SW480 (cell line): ENCODE measurements at regions not wholly inside any gene's neighbourhood (a gene's known extent, or its start where the extent isn't known, plus 50 kb on each side); places are given as distances from the start of the nearest gene placed in this dataset.

Experiments used
- DNase-seq: peaks from one replicate; pipeline ENCODE4 v3.0.0-alpha.2; 2016; ENCODE audit warnings: low spot score

DNA sequence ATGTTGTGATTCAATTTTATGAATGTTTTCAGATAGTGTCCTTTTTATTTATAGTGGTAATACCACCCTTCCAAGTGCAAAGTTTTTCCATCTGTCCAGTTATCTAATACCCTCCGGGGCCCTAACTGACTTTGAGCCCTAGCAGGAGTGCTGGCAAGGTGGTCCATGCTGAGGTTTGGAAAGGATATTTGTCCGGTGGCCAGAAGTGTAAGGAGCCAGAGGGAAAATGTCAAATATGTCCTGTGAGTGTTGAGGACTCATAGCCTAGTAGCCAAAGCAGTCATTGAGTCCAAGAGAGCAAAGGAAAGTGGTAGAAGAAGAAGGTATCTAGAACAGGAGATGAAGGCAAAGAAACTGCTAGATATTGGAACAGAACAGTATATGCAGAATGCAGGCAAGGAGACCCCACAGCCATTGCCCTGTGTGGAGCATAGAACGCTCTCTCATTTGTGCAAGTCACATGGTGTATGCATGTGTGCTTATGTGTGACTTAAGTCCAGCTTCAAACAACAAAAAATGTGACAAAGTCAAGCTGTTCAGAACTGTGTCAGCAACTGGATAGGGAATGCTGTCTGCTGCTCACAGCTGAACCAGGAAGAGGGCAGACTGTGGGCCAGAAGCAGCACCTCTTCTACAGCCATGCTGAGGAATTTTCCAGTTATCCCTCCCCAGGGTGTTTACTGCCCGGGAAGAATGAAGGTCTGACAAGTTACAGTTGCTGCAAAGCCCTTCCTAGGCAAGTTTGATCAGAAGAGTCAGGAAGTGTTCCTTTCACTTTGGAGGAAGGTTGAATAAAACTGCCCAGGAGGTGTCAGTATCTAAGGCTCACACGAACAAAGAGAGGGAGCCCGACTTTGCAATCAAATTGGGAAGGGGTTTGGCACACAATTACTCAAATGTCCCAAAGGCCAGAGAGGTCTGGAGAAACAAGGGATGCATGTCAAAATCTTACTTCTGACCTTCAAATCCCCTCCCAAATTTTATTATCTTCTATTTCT is 463.3 kb upstream of the DMAC1 start:
- no peak for DNase-seq

- DNase-seq, result no peak
Measured at GRCh38 chr9:8261737-8262136, 462.2 kb upstream of the DMAC1 start.

DNA sequence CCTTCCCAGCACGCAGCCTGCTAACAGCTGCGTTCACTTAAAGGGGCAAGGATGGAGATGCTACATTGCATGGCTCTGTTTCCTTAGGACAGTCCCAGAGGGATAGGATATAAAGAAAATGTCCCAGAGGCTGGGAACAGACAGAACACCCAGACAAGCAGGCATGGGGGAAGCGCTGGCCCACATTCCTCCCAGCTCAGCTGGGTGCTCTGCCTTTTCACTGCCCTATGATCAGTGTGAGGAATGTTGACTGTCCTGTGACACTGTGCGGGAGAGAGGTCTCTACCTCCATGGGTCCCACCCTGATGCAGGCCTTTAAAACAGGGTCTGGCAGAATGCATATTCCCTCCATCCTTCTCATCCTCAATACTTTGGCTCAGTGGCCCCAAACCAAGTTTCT is 459.4 kb upstream of the DMAC1 start:
- DNase-seq, result no peak

DNA sequence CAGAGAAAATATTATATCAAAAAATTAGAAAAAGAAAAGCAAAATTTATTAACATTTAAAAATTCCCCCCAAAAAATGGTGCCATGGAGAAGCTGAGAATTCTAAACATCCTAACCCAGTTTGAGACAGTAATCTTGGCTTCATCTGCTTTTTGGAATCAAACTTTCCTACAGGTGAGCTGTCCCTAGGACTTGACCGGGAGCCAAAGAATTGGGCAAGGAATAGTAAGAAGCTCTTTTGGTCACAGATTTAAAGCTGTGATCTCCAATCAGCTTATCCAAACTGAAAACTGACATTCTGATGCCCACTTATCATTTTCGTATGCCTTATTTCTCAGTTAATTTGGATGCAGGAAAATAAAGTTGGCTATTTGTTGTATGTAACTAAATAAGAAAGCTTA is 457.3 kb upstream of the DMAC1 start:
- DNase-seq, result no peak

DNA sequence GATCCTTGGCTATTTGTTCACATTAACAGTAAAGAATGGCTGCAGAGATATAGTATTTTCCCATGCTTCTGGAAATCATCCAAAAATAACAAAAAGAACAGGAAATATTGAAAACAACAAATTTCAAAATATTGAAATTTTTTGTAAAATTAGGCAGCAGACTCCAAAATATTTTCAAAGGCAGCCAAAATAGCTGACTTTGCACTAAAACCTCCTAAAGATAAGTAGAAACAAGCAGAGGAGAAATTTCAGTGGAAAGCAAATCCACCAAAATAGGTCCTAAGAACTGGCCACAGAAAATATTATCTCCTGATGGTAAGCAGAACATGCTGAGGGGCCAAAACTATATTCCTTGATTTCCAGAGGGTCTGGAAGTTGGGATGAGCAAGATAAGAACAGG is 456.3 kb upstream of the DMAC1 start:
- no peak for DNase-seq

GRCh38 chr9:8254541-8254940 is 455.0 kb upstream of the DMAC1 start:
- no peak for DNase-seq

- no peak for DNase-seq
Measured at GRCh38 chr9:8252445-8252844, 452.9 kb upstream of the DMAC1 start.

DNA sequence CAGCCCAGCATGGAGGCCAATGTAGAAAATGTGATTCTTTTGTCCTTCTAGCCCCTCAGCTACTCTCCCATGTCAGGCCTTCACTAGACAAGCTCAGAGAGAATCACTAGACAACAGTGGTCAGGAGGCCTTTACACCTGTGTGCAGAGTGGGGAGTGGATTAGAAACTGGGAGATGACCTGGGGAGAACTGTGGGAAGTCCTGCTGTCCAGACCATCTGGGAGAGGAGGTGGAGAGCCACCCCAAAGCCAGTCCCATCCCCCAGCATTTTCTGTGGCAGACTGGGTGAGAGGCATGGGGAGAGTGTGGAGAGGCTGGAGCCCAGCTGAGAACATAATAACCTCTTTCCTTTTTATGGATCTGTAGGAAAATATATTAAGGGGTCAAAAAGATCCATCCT is 452.0 kb upstream of the DMAC1 start:
- no peak for DNase-seq

DNA sequence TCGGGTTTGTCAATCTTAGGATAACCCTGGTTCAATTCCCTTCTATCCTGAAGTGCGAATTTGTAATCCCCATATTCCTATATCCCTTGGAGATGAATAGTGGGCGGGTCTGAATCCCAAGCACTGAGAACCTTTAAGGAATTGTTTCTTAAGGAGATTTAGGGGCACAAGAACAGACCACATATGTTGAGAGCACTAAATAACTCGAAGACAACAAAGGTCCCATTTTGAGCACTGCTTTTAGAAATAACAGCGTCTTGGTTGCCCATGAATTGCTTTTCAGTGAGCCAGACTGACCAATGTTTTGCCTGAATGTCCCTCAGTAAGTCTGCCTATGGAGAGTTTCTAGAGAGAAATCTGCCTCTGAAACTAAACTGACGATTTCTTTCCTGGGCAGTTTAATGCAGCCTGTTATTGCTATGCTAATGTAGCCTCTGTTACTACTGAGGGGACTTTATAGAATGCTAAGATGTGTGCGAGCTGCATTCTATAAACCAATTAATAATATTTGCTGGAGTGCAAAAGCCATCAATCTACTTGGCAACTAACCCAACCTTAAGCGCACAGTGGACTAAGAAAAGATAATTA is 445.0 kb upstream of the DMAC1 start:
- no peak for DNase-seq

DNA sequence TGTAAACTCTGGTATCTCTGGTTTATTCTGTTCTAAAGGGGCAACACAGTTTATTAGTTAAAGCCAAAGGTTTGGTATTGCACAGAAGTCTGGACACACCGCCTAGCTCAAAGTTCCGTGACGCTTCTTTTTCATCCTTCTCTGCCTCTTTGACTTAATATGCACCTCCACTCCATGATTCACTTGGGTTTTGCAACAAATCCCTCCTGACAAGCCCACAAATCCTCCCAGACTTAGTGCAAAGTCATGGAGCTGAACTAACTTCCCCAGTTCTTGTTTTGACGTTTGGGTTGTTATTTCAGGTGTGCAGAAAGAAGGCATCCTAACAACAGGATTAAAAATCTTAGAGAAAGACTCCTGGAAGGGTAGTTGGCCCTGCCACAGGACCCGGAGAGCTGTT is 441.6 kb upstream of the DMAC1 start:
- DNase-seq, result no peak

GRCh38 chr9:8237096-8237495 is 437.5 kb upstream of the DMAC1 start:
- no peak for DNase-seq

- DNase-seq, result no peak
Measured at GRCh38 chr9:8235489-8235888, 435.9 kb upstream of the DMAC1 start.

- no peak for DNase-seq
Measured at GRCh38 chr9:8234316-8234715, 434.7 kb upstream of the DMAC1 start.

GRCh38 chr9:8232726-8233125 is 433.1 kb upstream of the DMAC1 start:
- no peak for DNase-seq

DNA sequence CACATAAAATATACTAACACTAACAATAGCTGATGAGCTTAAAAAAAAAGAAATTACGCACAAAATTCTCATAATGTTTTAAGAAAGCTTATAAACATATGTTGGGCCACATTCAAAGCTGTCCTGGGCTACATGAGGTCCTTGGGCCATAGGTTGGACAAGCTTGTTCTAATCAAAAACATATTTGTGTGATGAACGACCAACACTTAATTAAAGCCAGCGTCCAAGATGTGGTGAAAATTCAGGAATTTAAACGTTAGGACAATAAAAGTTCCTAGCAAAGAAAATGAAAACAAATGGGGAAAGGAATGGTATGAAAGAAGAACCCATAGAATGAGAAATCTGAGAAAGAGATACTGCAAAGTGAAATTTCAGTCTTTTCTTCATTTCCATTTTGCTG is 429.6 kb upstream of the DMAC1 start:
- DNase-seq, result no peak

DNA sequence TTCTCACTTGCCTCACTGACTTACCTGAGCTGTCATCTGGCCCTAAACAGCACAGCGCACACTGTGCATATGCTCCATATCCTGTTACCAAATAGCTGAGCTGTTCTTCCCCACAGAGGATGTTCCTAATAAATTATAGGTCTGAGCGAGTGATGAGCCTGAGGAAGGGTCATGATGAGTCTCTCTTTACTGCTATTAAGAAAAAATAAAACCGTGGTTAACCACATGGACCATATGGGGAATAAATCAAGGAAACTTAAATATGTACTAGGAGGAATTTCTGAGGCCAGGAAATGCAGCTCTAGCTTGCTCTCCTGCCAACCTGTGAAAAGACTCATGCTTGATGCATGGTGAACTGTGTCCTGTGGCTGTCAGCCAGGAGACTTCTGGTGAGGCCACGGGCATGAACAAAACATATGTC is 424.8 kb upstream of the DMAC1 start:
- DNase-seq, result no peak

DNA sequence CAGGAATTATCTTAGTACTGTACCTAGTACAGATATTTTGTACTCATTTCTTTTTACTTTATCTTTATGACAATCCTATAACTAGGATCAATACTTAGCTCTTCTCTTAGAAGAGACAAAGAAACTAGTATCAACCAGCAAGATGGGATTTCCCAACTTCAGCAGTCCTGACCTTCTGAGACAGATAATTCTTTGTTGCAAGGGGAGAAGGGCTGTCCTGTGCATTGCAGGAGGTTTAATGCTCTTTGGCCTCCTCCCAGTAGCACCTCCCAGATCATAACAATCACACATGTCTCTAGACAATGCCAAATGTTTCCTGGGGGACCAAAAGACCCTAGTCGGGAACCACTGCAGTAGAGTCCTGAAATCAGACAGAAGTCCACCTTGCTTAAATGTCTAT is 424.3 kb upstream of the DMAC1 start:
- DNase-seq, result no peak

GRCh38 chr9:8221462-8221861 is 421.9 kb upstream of the DMAC1 start:
- DNase-seq, result no peak

GRCh38 chr9:8208465-8208864 is 408.9 kb upstream of the DMAC1 start:
- no peak for DNase-seq

DNA sequence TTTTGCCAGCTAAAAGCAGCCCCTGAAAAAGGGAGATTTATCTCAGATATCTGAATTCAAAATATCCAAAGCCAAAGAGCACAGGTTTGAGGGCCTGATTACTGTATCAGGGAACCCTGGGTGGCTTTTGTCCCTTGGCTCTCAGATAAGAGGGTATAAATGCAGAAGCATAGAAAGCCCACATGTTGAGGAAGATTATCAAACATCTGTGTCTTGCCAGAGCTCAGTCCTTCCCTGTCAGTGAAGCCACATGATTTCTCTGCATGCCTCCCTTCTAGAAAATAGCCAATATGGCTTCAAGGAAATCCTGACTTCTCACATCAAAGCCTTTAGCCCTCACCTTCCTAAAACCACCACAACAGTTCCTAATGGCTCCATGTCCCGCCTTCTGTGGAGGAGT is 408.0 kb upstream of the DMAC1 start:
- no peak for DNase-seq

- DNase-seq, result no peak
Measured at GRCh38 chr9:8206720-8207119, 407.1 kb upstream of the DMAC1 start.

- no peak for DNase-seq
Measured at GRCh38 chr9:8205576-8205975, 406.0 kb upstream of the DMAC1 start.

- no peak for DNase-seq
Measured at GRCh38 chr9:8189881-8190280, 390.3 kb upstream of the DMAC1 start.
